SK-N-SH (cell line): ENCODE measurements at regions not wholly inside any gene's neighbourhood (a gene's known extent, or its start where the extent isn't known, plus 50 kb on each side); places are given as distances from the start of the nearest gene placed in this dataset.

Experiments used
- GATA2 ChIP-seq: sonication (generic); formaldehyde crosslinking; IDR thresholded peaks from 2 replicates; pipeline ENCODE4 v1.5.0; 2020; ENCODE audit warnings: mild to moderate bottlenecking, missing genetic modification reagents
- MAX ChIP-seq: IDR thresholded peaks from 2 replicates; pipeline ENCODE4 v1.4.0; 2012; ENCODE audit warnings: low read depth
- TF ChIP-seq, protein P1 (sequence below): fragments of 200-600 bp; sonication (generic); IDR thresholded peaks from 2 replicates; pipeline ENCODE4 v1.6.1; 2017; ENCODE audit warnings: antibody characterized with exemption, mild to moderate bottlenecking, moderate library complexity

- TF ChIP-seq, protein P1, sequence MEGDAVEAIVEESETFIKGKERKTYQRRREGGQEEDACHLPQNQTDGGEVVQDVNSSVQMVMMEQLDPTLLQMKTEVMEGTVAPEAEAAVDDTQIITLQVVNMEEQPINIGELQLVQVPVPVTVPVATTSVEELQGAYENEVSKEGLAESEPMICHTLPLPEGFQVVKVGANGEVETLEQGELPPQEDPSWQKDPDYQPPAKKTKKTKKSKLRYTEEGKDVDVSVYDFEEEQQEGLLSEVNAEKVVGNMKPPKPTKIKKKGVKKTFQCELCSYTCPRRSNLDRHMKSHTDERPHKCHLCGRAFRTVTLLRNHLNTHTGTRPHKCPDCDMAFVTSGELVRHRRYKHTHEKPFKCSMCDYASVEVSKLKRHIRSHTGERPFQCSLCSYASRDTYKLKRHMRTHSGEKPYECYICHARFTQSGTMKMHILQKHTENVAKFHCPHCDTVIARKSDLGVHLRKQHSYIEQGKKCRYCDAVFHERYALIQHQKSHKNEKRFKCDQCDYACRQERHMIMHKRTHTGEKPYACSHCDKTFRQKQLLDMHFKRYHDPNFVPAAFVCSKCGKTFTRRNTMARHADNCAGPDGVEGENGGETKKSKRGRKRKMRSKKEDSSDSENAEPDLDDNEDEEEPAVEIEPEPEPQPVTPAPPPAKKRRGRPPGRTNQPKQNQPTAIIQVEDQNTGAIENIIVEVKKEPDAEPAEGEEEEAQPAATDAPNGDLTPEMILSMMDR, result no peak
- TF ChIP-seq MAX (no peak), GATA2 (no peak)
These were observed 1291.9 kb upstream of the TENM3 start for GRCh38 chr4:180951312-180951711.
